HEK293 (cell line): ENCODE measurements at regions not wholly inside any gene's neighbourhood (a gene's known extent, or its start where the extent isn't known, plus 50 kb on each side); places are given as distances from the start of the nearest gene placed in this dataset.

Experiments
- FEZF1 ChIP-seq: fragments of 450-650 bp; formaldehyde crosslinking; IDR thresholded peaks from 2 replicates; pipeline ENCODE4 v1.5.1; 2016; ENCODE audit warnings: missing biosample characterization, missing genetic modification characterization
- GLIS2 ChIP-seq: fragments of 450-650 bp; formaldehyde crosslinking; IDR thresholded peaks from 2 replicates; pipeline ENCODE4 v1.5.1; 2016; ENCODE audit warnings: missing biosample characterization, missing genetic modification characterization
- OSR2 ChIP-seq: fragments of 450-650 bp; formaldehyde crosslinking; IDR thresholded peaks from 2 replicates; pipeline ENCODE4 v1.5.1; 2016; ENCODE audit warnings: missing biosample characterization, missing genetic modification characterization
- TRIM28 ChIP-seq: IDR thresholded peaks from 2 replicates; pipeline ENCODE4 v1.6.1; 2011; ENCODE audit warnings: low read length, control low read depth, borderline replicate concordance
- ZBTB20 ChIP-seq: fragments of 450-650 bp; formaldehyde crosslinking; IDR thresholded peaks from 2 replicates; pipeline ENCODE4 v1.5.1; 2016; ENCODE audit warnings: missing biosample characterization, missing genetic modification characterization
- ZFP69B ChIP-seq: fragments of 450-650 bp; formaldehyde crosslinking; IDR thresholded peaks from 2 replicates; pipeline ENCODE4 v1.5.1; 2016; ENCODE audit warnings: missing biosample characterization, missing genetic modification characterization
- ZNF10 ChIP-seq: fragments of 450-650 bp; formaldehyde crosslinking; IDR thresholded peaks from 2 replicates; pipeline ENCODE4 v1.5.1; 2017; ENCODE audit warnings: missing biosample characterization, missing genetic modification characterization
- ZNF114 ChIP-seq: fragments of 450-650 bp; formaldehyde crosslinking; IDR thresholded peaks from 2 replicates; pipeline ENCODE4 v1.5.0; 2017; ENCODE audit warnings: missing biosample characterization, missing genetic modification characterization
- ZNF184 ChIP-seq: fragments of 450-650 bp; IDR thresholded peaks from 2 replicates; pipeline ENCODE4 v1.5.1; 2018; ENCODE audit warnings: missing biosample characterization, mild to moderate bottlenecking, missing genetic modification characterization
- ZNF2 ChIP-seq: fragments of 450-650 bp; formaldehyde crosslinking; IDR thresholded peaks from 2 replicates; pipeline ENCODE4 v1.5.1; 2016; ENCODE audit warnings: missing biosample characterization, missing genetic modification characterization
- ZNF24 ChIP-seq: fragments of 450-650 bp; formaldehyde crosslinking; IDR thresholded peaks from 2 replicates; pipeline ENCODE4 v1.5.1; 2016; ENCODE audit warnings: missing biosample characterization, missing genetic modification characterization
- ZNF391 ChIP-seq: fragments of 450-650 bp; formaldehyde crosslinking; IDR thresholded peaks from 2 replicates; pipeline ENCODE4 v1.5.1; 2016; ENCODE audit warnings: low read depth, missing biosample characterization, missing genetic modification characterization, borderline replicate concordance
- ZNF530 ChIP-seq: fragments of 450-650 bp; formaldehyde crosslinking; IDR thresholded peaks from 2 replicates; pipeline ENCODE4 v1.5.1; 2016; ENCODE audit warnings: low read depth, missing biosample characterization, missing genetic modification characterization
- ZNF549 ChIP-seq: fragments of 450-650 bp; IDR thresholded peaks from 2 replicates; pipeline ENCODE4 v1.5.1; 2018; ENCODE audit warnings: missing biosample characterization, missing genetic modification characterization, mild to moderate bottlenecking, inconsistent platforms, moderate library complexity
- ZNF571 ChIP-seq: fragments of 450-650 bp; formaldehyde crosslinking; IDR thresholded peaks from 2 replicates; pipeline ENCODE4 v1.5.0; 2017; ENCODE audit warnings: missing biosample characterization, missing genetic modification characterization
- ZNF600 ChIP-seq: fragments of 450-650 bp; formaldehyde crosslinking; IDR thresholded peaks from 2 replicates; pipeline ENCODE4 v1.5.1; 2016; ENCODE audit warnings: missing biosample characterization, missing genetic modification characterization
- ZNF654 ChIP-seq: fragments of 450-650 bp; formaldehyde crosslinking; IDR thresholded peaks from 2 replicates; pipeline ENCODE4 v1.5.1; 2016; ENCODE audit warnings: low read depth, missing biosample characterization, missing genetic modification characterization
- ZNF777 ChIP-seq: fragments of 450-650 bp; formaldehyde crosslinking; IDR thresholded peaks from 2 replicates; pipeline ENCODE4 v1.5.1; 2017; ENCODE audit warnings: missing biosample characterization, missing genetic modification characterization, borderline replicate concordance
- ZNF843 ChIP-seq: fragments of 450-650 bp; formaldehyde crosslinking; IDR thresholded peaks from 2 replicates; pipeline ENCODE4 v1.5.1; 2016; ENCODE audit warnings: missing biosample characterization, missing genetic modification characterization
- ZSCAN30 ChIP-seq: fragments of 450-650 bp; IDR thresholded peaks from 2 replicates; pipeline ENCODE4 v1.5.1; 2018; ENCODE audit warnings: missing biosample characterization, mild to moderate bottlenecking, missing genetic modification characterization, moderate library complexity
- TF ChIP-seq, protein P1 (sequence below): fragments of 450-650 bp; formaldehyde crosslinking; IDR thresholded peaks from 2 replicates; pipeline ENCODE4 v1.5.1; 2017; ENCODE audit warnings: missing biosample characterization, missing genetic modification characterization
- TF ChIP-seq, protein P2 (sequence below): fragments of 450-650 bp; formaldehyde crosslinking; IDR thresholded peaks from 2 replicates; pipeline ENCODE4 v1.5.1; 2016; ENCODE audit warnings: missing biosample characterization, missing genetic modification characterization
- TF ChIP-seq, protein P3 (sequence below): fragments of 450-650 bp; formaldehyde crosslinking; IDR thresholded peaks from 2 replicates; pipeline ENCODE4 v1.5.1; 2016; ENCODE audit warnings: missing biosample characterization, missing genetic modification characterization, low read depth
- TF ChIP-seq, protein P4 (sequence below): fragments of 450-650 bp; formaldehyde crosslinking; IDR thresholded peaks from 2 replicates; pipeline ENCODE4 v1.5.1; 2016; ENCODE audit warnings: missing biosample characterization, missing genetic modification characterization
- TF ChIP-seq, protein P5 (sequence below): fragments of 450-650 bp; formaldehyde crosslinking; IDR thresholded peaks from 2 replicates; pipeline ENCODE4 v1.5.1; 2016; ENCODE audit warnings: missing biosample characterization, missing genetic modification characterization
- TF ChIP-seq, protein P6 (sequence below): fragments of 450-650 bp; formaldehyde crosslinking; IDR thresholded peaks from 2 replicates; pipeline ENCODE4 v1.5.1; 2016; ENCODE audit warnings: missing biosample characterization, missing genetic modification characterization

DNA sequence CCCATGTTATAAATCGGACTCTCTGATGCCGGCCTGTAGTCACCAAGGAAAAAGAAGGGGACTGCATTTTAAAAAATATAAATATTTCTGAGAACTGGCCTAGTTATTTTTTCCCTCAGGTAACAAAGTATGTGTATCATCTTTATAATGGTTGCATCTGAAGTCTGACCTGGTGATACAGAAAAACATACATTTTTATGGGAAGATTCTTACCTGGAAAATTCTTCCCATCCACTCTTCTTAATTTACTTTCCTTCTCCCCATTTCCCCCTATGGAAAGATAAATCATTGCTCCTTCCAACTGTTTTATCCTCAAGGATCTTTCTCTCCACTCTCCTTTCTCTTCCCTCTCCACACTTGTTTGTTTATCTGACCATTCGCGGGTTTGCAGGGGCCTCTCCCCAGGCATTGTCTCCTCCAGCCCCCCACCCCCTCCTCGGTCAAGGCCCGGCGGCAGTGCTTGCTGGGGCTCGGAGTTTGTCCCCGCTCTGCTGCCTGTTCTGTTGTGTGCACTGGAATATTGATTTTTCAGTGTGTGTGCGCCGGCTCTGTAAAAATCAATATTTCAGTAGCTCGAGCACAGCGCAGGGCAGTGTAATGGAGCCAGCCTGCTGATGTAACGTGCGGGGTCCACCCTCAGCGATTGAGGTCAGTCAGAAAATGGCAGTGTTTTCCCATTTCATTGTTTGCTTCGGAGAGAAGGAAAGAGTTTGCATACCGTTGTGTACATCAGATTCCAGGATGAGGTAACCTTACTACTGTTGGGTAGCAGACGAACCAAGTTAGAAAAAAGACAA is 199.5 kb upstream of the NFE2L3 start (continued):
- TF ChIP-seq, protein P1, sequence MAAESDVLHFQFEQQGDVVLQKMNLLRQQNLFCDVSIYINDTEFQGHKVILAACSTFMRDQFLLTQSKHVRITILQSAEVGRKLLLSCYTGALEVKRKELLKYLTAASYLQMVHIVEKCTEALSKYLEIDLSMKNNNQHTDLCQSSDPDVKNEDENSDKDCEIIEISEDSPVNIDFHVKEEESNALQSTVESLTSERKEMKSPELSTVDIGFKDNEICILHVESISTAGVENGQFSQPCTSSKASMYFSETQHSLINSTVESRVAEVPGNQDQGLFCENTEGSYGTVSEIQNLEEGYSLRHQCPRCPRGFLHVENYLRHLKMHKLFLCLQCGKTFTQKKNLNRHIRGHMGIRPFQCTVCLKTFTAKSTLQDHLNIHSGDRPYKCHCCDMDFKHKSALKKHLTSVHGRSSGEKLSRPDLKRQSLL (tag by site-specific recombination) = peak; percentile 98
- TF ChIP-seq ZNF10 (tag by site-specific recombination) (peak; percentile 36; the same call in 1 of the 2 replicates), ZSCAN30 (tag by site-specific recombination) (peak; percentile 63; the same call in 1 of the 2 replicates), ZNF391 (tag by site-specific recombination) (no peak), ZNF24 (tag by site-specific recombination) (no peak), ZNF600 (peak; percentile 80), ZNF114 (no peak), OSR2 (tag by site-specific recombination) (peak; percentile 87), ZNF549 (tag by site-specific recombination) (no peak), ZNF777 (tag by site-specific recombination) (no peak), ZNF654 (tag by site-specific recombination) (no peak), ZNF843 (tag by site-specific recombination) (no peak), ZNF2 (0 out of 2 replicates have a peak, but pooled peaks have one; percentile 28), ZNF571 (tag by site-specific recombination) (no peak), ZNF184 (tag by site-specific recombination) (no peak), TRIM28 (0 out of 2 replicates have a peak, but pooled peaks have one; percentile 38), FEZF1 (tag by site-specific recombination) (peak; percentile 29; the same call in 1 of the 2 replicates), ZBTB20 (tag by site-specific recombination) (peak; percentile 36), ZFP69B (tag by site-specific recombination) (peak; percentile 97), GLIS2 (tag by site-specific recombination) (peak; percentile 48; the same call in 1 of the 2 replicates), ZNF530 (tag by site-specific recombination) (no peak)
- TF ChIP-seq, protein P2, sequence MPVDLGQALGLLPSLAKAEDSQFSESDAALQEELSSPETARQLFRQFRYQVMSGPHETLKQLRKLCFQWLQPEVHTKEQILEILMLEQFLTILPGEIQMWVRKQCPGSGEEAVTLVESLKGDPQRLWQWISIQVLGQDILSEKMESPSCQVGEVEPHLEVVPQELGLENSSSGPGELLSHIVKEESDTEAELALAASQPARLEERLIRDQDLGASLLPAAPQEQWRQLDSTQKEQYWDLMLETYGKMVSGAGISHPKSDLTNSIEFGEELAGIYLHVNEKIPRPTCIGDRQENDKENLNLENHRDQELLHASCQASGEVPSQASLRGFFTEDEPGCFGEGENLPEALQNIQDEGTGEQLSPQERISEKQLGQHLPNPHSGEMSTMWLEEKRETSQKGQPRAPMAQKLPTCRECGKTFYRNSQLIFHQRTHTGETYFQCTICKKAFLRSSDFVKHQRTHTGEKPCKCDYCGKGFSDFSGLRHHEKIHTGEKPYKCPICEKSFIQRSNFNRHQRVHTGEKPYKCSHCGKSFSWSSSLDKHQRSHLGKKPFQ (tag by site-specific recombination) = no peak
- TF ChIP-seq, protein P3, sequence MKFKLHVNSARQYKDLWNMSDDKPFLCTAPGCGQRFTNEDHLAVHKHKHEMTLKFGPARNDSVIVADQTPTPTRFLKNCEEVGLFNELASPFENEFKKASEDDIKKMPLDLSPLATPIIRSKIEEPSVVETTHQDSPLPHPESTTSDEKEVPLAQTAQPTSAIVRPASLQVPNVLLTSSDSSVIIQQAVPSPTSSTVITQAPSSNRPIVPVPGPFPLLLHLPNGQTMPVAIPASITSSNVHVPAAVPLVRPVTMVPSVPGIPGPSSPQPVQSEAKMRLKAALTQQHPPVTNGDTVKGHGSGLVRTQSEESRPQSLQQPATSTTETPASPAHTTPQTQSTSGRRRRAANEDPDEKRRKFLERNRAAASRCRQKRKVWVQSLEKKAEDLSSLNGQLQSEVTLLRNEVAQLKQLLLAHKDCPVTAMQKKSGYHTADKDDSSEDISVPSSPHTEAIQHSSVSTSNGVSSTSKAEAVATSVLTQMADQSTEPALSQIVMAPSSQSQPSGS (tag by site-specific recombination) = no peak
- TF ChIP-seq, protein P4, sequence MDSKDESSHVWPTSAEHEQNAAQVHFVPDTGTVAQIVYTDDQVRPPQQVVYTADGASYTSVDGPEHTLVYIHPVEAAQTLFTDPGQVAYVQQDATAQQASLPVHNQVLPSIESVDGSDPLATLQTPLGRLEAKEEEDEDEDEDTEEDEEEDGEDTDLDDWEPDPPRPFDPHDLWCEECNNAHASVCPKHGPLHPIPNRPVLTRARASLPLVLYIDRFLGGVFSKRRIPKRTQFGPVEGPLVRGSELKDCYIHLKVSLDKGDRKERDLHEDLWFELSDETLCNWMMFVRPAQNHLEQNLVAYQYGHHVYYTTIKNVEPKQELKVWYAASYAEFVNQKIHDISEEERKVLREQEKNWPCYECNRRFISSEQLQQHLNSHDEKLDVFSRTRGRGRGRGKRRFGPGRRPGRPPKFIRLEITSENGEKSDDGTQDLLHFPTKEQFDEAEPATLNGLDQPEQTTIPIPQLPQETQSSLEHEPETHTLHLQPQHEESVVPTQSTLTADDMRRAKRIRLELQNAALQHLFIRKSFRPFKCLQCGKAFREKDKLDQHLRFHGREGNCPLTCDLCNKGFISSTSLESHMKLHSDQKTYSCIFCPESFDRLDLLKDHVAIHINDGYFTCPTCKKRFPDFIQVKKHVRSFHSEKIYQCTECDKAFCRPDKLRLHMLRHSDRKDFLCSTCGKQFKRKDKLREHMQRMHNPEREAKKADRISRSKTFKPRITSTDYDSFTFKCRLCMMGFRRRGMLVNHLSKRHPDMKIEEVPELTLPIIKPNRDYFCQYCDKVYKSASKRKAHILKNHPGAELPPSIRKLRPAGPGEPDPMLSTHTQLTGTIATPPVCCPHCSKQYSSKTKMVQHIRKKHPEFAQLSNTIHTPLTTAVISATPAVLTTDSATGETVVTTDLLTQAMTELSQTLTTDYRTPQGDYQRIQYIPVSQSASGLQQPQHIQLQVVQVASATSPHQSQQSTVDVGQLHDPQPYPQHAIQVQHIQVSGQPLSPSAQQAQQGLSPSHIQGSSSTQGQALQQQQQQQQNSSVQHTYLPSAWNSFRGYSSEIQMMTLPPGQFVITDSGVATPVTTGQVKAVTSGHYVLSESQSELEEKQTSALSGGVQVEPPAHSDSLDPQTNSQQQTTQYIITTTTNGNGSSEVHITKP (tag by site-specific recombination) = peak; percentile 80
- TF ChIP-seq, protein P5, sequence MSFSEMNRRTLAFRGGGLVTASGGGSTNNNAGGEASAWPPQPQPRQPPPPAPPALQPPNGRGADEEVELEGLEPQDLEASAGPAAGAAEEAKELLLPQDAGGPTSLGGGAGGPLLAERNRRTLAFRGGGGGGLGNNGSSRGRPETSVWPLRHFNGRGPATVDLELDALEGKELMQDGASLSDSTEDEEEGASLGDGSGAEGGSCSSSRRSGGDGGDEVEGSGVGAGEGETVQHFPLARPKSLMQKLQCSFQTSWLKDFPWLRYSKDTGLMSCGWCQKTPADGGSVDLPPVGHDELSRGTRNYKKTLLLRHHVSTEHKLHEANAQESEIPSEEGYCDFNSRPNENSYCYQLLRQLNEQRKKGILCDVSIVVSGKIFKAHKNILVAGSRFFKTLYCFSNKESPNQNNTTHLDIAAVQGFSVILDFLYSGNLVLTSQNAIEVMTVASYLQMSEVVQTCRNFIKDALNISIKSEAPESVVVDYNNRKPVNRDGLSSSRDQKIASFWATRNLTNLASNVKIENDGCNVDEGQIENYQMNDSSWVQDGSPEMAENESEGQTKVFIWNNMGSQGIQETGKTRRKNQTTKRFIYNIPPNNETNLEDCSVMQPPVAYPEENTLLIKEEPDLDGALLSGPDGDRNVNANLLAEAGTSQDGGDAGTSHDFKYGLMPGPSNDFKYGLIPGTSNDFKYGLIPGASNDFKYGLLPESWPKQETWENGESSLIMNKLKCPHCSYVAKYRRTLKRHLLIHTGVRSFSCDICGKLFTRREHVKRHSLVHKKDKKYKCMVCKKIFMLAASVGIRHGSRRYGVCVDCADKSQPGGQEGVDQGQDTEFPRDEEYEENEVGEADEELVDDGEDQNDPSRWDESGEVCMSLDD = 0 out of 2 replicates have a peak, but pooled peaks have one; percentile 16
- TF ChIP-seq, protein P6, sequence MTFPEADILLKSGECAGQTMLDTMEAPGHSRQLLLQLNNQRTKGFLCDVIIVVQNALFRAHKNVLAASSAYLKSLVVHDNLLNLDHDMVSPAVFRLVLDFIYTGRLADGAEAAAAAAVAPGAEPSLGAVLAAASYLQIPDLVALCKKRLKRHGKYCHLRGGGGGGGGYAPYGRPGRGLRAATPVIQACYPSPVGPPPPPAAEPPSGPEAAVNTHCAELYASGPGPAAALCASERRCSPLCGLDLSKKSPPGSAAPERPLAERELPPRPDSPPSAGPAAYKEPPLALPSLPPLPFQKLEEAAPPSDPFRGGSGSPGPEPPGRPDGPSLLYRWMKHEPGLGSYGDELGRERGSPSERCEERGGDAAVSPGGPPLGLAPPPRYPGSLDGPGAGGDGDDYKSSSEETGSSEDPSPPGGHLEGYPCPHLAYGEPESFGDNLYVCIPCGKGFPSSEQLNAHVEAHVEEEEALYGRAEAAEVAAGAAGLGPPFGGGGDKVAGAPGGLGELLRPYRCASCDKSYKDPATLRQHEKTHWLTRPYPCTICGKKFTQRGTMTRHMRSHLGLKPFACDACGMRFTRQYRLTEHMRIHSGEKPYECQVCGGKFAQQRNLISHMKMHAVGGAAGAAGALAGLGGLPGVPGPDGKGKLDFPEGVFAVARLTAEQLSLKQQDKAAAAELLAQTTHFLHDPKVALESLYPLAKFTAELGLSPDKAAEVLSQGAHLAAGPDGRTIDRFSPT (tag by site-specific recombination) = no peak
